ENCODE measurements at regions not wholly inside any gene's neighbourhood (a gene's known extent, or its start where the extent isn't known, plus 50 kb on each side); places are given as distances from the start of the nearest gene placed in this dataset.
A peak's percentile ranks its signal among the peaks of the same experiment; 100 is the strongest.
"Not testable (repeated sequence)": the region's sequence is repeated elsewhere in the genome, so short reads cannot be mapped to it uniquely, and the experiment has no call there.

GRCh38 chr16:79843631-79844043 lies 243.1 kb upstream of the MAF start:
- FAIRE-seq = no peak

GRCh38 chr16:79843145-79843544 lies 242.6 kb upstream of the MAF start:
- no peak for FAIRE-seq

More at GRCh38 chr16:79843631-79844043, 243.1 kb upstream of the MAF start:
- DNase-seq (ENCODE audit: low spot score) = no peak

GRCh38 chr16:79842197-79842596 lies 241.7 kb upstream of the MAF start:
- DNase-seq (ENCODE audit: low spot score) (no peak), FAIRE-seq (no peak)

More at GRCh38 chr16:79843145-79843544, 242.6 kb upstream of the MAF start:
- no peak for DNase-seq (ENCODE audit: low spot score)

GRCh38 chr16:79839466-79840341 lies 239.2 kb upstream of the MAF start:
- FAIRE-seq = no peak

GRCh38 chr16:79838496-79839259 lies 238.1 kb upstream of the MAF start:
- no peak for DNase-seq (ENCODE audit: low spot score)
- no peak for FAIRE-seq

More at GRCh38 chr16:79839466-79840341, 239.2 kb upstream of the MAF start:
- no peak for DNase-seq (ENCODE audit: low spot score)

- DNase-seq (ENCODE audit: low spot score) (no peak), FAIRE-seq (no peak)
These were observed 235.6 kb upstream of the MAF start for GRCh38 chr16:79836144-79836543.

- DNase-seq (ENCODE audit: low spot score) (no peak), FAIRE-seq (no peak)
These were observed 234.7 kb upstream of the MAF start for GRCh38 chr16:79835194-79835593.

- DNase-seq (ENCODE audit: low spot score) (no peak), FAIRE-seq (no peak)
These were observed 234.2 kb upstream of the MAF start for GRCh38 chr16:79834720-79835119.

- FAIRE-seq; DNase-seq (ENCODE audit: low spot score): not testable (repeated sequence)
These were observed 233.5 kb upstream of the MAF start for GRCh38 chr16:79834003-79834402.

- DNase-seq (ENCODE audit: low spot score) = no peak
- FAIRE-seq = no peak
These were observed 233.0 kb upstream of the MAF start for GRCh38 chr16:79833559-79833958.

- no peak for DNase-seq (ENCODE audit: low spot score)
- no peak for FAIRE-seq
These were observed 226.4 kb upstream of the MAF start for GRCh38 chr16:79826732-79827475.

GRCh38 chr16:79825002-79825401 lies 224.5 kb upstream of the MAF start:
- DNase-seq (ENCODE audit: low spot score) (no peak), FAIRE-seq (peak; percentile 66)

GRCh38 chr16:79823639-79824038 lies 223.1 kb upstream of the MAF start:
- no peak for FAIRE-seq

GRCh38 chr16:79821911-79822310 lies 221.4 kb upstream of the MAF start:
- DNase-seq (ENCODE audit: low spot score) (no peak), FAIRE-seq (no peak)

More at GRCh38 chr16:79823639-79824038, 223.1 kb upstream of the MAF start:
- peak; percentile 40 for DNase-seq (ENCODE audit: low spot score)

GRCh38 chr16:79816081-79816497 lies 215.6 kb upstream of the MAF start:
- no peak for FAIRE-seq
- DNase-seq (ENCODE audit: low spot score) = no peak

GRCh38 chr16:79815049-79815448 lies 214.5 kb upstream of the MAF start:
- DNase-seq (ENCODE audit: low spot score) = no peak
- no peak for FAIRE-seq

GRCh38 chr16:79814124-79814523 lies 213.6 kb upstream of the MAF start:
- no peak for FAIRE-seq
- DNase-seq (ENCODE audit: low spot score) = no peak

GRCh38 chr16:79811541-79811940 lies 211.0 kb upstream of the MAF start:
- FAIRE-seq = no peak
- peak; percentile 48 for DNase-seq (ENCODE audit: low spot score)

GRCh38 chr16:79810449-79811189 lies 210.1 kb upstream of the MAF start:
- peak; percentile 62 for FAIRE-seq

GRCh38 chr16:79809376-79809775 lies 208.8 kb upstream of the MAF start:
- DNase-seq (ENCODE audit: low spot score) = no peak
- no peak for FAIRE-seq

More at GRCh38 chr16:79810449-79811189, 210.1 kb upstream of the MAF start:
- peak; percentile 41 for DNase-seq (ENCODE audit: low spot score)

GRCh38 chr16:79808731-79809130 lies 208.2 kb upstream of the MAF start:
- no peak for DNase-seq (ENCODE audit: low spot score)
- FAIRE-seq = no peak
